SH-SY5Y (cell line): ENCODE measurements at regions not wholly inside any gene's neighbourhood (a gene's known extent, or its start where the extent isn't known, plus 50 kb on each side); places are given as distances from the start of the nearest gene placed in this dataset.

Source experiments
- GATA2 ChIP-seq: IDR thresholded peaks from 2 replicates; pipeline ENCODE4 v1.6.1; 2011; ENCODE audit warnings: mild to moderate bottlenecking, low read depth, low read length
- GATA3 ChIP-seq: IDR thresholded peaks from 2 replicates; pipeline ENCODE4 v1.6.1; 2011; ENCODE audit warnings: low read depth, mild to moderate bottlenecking, low read length, moderate library complexity

DNA sequence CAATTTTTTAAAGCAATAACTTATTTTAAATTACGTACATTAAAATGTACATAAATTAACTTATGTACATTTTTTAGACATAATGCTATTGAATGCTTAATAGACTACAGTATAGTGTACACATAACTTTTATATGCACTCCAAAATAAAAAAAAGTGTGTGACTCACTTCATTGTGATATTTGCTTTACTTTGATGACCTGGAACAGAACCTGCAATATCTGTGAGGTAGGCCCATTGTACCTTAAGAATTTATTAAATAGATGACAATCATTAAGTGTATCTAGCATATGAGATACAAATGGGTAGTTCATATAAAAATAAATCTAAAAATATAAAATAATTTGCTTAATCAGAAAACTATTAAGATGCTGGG lies 276.7 kb downstream of the NFKBIZ start:
- TF ChIP-seq GATA2 (no peak), GATA3 (no peak)
